Upper lobe of left lung (tissue), 4 donors: ENCODE measurements at regions not wholly inside any gene's neighbourhood (a gene's known extent, or its start where the extent isn't known, plus 50 kb on each side); places are given as distances from the start of the nearest gene placed in this dataset.

ENCODE experiments used
- POLR2A ChIP-seq, 4 donors: fragments of 450-650 bp; IDR thresholded peaks; one replicate each; pipeline ENCODE4 v1.5.1; 2016 to 2017; ENCODE audit warnings: antibody characterized with exemption in 4 of 4, mild to moderate bottlenecking in 2 of 4
- TF ChIP-seq, protein P1 (sequence below), 6 experiments: fragments of 450-650 bp in 4 of 6; fragments of 200-600 bp in 2 of 6; sonication (generic) in 2 of 6; IDR thresholded peaks; one replicate each; pipeline ENCODE4 v1.5.1; 2016 to 2019; ENCODE audit warnings: antibody characterized with exemption in 6 of 6

- TF ChIP-seq, protein P1, sequence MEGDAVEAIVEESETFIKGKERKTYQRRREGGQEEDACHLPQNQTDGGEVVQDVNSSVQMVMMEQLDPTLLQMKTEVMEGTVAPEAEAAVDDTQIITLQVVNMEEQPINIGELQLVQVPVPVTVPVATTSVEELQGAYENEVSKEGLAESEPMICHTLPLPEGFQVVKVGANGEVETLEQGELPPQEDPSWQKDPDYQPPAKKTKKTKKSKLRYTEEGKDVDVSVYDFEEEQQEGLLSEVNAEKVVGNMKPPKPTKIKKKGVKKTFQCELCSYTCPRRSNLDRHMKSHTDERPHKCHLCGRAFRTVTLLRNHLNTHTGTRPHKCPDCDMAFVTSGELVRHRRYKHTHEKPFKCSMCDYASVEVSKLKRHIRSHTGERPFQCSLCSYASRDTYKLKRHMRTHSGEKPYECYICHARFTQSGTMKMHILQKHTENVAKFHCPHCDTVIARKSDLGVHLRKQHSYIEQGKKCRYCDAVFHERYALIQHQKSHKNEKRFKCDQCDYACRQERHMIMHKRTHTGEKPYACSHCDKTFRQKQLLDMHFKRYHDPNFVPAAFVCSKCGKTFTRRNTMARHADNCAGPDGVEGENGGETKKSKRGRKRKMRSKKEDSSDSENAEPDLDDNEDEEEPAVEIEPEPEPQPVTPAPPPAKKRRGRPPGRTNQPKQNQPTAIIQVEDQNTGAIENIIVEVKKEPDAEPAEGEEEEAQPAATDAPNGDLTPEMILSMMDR (IDR thresholded peaks at IDR 0.05) = no peak
- no peak for TF ChIP-seq POLR2A (IDR thresholded peaks at IDR 0.05)
Observed at GRCh38 chr2:38497670-38498037, 105.1 kb downstream of the HNRNPLL start.
